ENCODE measurements at regions not wholly inside any gene's neighbourhood (a gene's known extent, or its start where the extent isn't known, plus 50 kb on each side); places are given as distances from the start of the nearest gene placed in this dataset.

- no peak for TF ChIP-seq POLR2A (IDR thresholded peaks at IDR 0.05)
- TF ChIP-seq CTCF (IDR thresholded peaks at IDR 0.05) = no peak
- no peak for TF ChIP-seq POLR2AphosphoS5 (IDR thresholded peaks at IDR 0.05; ENCODE audit: insufficient read depth in 1 of 2, low read depth in 1 of 2)
These were observed 176.0 kb upstream of the NAMPT start for GRCh38 chr7:106460792-106461254.

GRCh38 chr7:106459397-106460072 lies 174.8 kb upstream of the NAMPT start:
- DNase-seq (ENCODE audit: extremely low spot score in 2 of 2) = no peak
- Histone ChIP-seq H3K9me3 (no peaks in the 10 kb centered on the region), H3K27me3 (no peaks in the 10 kb centered on the region), H3K4me3 (no peak overlapping the region), H3K36me3 (no peaks in the 10 kb centered on the region), H3K4me1 (no peaks in the 10 kb centered on the region), H3K27ac (no peak overlapping the region)
- TF ChIP-seq CTCF (IDR thresholded peaks at IDR 0.05) = no peak
- no peak for TF ChIP-seq POLR2A (IDR thresholded peaks at IDR 0.05)
- no peak for TF ChIP-seq POLR2AphosphoS5 (IDR thresholded peaks at IDR 0.05; ENCODE audit: insufficient read depth in 1 of 2, low read depth in 1 of 2)
- intact Hi-C loops (cut with DNase I) = no loop called here

More at GRCh38 chr7:106460792-106461254, 176.0 kb upstream of the NAMPT start:
- Histone ChIP-seq H3K9me3 (no peaks in the 10 kb centered on the region), H3K4me1 (no peaks in the 10 kb centered on the region), H3K27me3 (no peaks in the 10 kb centered on the region), H3K36me3 (no peaks in the 10 kb centered on the region), H3K4me3 (no peak overlapping the region), H3K27ac (no peak overlapping the region)
- no peak for DNase-seq (ENCODE audit: extremely low spot score in 2 of 2)
- intact Hi-C loops (cut with DNase I) = no loop called here

GRCh38 chr7:106457678-106458077 lies 172.9 kb upstream of the NAMPT start:
- Histone ChIP-seq H3K4me1 (no peaks in the 10 kb centered on the region), H3K9me3 (no peaks in the 10 kb centered on the region), H3K36me3 (no peaks in the 10 kb centered on the region), H3K27me3 (no peaks in the 10 kb centered on the region), H3K4me3 (no peak overlapping the region), H3K27ac (no peak overlapping the region)
- TF ChIP-seq CTCF (IDR thresholded peaks at IDR 0.05) (no peak), POLR2A (IDR thresholded peaks at IDR 0.05) (no peak), POLR2AphosphoS5 (IDR thresholded peaks at IDR 0.05; ENCODE audit: insufficient read depth in 1 of 2, low read depth in 1 of 2) (no peak)
- intact Hi-C loops (cut with DNase I) = no loop called here
- DNase-seq (ENCODE audit: extremely low spot score in 2 of 2) = no peak

- Histone ChIP-seq H3K4me1 (no peaks in the 10 kb centered on the region), H3K9me3 (no peaks in the 10 kb centered on the region), H3K27me3 (no peaks in the 10 kb centered on the region), H3K4me3 (no peak overlapping the region), H3K27ac (no peak overlapping the region), H3K36me3 (no peaks in the 10 kb centered on the region)
- intact Hi-C loops (cut with DNase I) = no loop called here
- DNase-seq (ENCODE audit: extremely low spot score in 2 of 2) = no peak
- TF ChIP-seq POLR2A (IDR thresholded peaks at IDR 0.05) (no peak), POLR2AphosphoS5 (IDR thresholded peaks at IDR 0.05; ENCODE audit: insufficient read depth in 1 of 2, low read depth in 1 of 2) (no peak), CTCF (IDR thresholded peaks at IDR 0.05) (no peak)
These were observed 171.5 kb upstream of the NAMPT start for GRCh38 chr7:106456329-106456728.

GRCh38 chr7:106452031-106452851 lies 167.5 kb upstream of the NAMPT start:
- no peaks in the 10 kb centered on the region for H3K36me3 ChIP-seq
- intact Hi-C loops (cut with DNase I) = no loop called here
- H3K27me3 ChIP-seq = no peaks in the 10 kb centered on the region
- H3K27ac ChIP-seq = no peak overlapping the region
- no peak for DNase-seq (ENCODE audit: extremely low spot score in 2 of 2)
- H3K9me3 ChIP-seq = no peaks in the 10 kb centered on the region
- no peaks in the 10 kb centered on the region for H3K4me1 ChIP-seq
- TF ChIP-seq POLR2A (IDR thresholded peaks at IDR 0.05) (no peak), CTCF (IDR thresholded peaks at IDR 0.05) (no peak), POLR2AphosphoS5 (IDR thresholded peaks at IDR 0.05; ENCODE audit: insufficient read depth in 1 of 2, low read depth in 1 of 2) (no peak)
- no peak overlapping the region for H3K4me3 ChIP-seq
